ENCODE measurements at regions not wholly inside any gene's neighbourhood (a gene's known extent, or its start where the extent isn't known, plus 50 kb on each side); places are given as distances from the start of the nearest gene placed in this dataset.

DNA sequence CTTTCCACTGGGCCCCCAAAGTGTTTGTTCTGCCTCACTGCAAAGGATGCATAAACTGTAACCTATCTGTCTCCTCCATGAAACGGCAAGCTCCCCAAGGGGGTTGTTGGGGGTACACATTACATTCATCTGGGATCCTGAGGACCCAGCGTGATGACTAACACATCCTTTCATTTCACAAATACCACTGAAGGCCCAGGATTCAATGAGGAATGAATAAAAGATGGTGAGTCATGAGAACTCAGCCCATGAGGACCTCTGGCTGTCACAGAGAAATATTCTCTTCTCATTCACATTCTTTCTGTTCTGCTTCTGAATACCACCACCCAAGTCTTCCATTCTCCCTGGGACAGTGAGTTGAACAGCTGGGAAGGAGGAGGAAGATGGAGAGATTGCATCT, 149.8 kb downstream of the RBFOX3 start:
- no peak for DNase-seq (ENCODE audit: low read depth)
- TF ChIP-seq, protein P1, sequence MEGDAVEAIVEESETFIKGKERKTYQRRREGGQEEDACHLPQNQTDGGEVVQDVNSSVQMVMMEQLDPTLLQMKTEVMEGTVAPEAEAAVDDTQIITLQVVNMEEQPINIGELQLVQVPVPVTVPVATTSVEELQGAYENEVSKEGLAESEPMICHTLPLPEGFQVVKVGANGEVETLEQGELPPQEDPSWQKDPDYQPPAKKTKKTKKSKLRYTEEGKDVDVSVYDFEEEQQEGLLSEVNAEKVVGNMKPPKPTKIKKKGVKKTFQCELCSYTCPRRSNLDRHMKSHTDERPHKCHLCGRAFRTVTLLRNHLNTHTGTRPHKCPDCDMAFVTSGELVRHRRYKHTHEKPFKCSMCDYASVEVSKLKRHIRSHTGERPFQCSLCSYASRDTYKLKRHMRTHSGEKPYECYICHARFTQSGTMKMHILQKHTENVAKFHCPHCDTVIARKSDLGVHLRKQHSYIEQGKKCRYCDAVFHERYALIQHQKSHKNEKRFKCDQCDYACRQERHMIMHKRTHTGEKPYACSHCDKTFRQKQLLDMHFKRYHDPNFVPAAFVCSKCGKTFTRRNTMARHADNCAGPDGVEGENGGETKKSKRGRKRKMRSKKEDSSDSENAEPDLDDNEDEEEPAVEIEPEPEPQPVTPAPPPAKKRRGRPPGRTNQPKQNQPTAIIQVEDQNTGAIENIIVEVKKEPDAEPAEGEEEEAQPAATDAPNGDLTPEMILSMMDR (conservative IDR thresholded peaks at IDR 0.05; ENCODE audit: low read depth, low read length) = no peak
- no peak overlapping the region for H3K4me3 ChIP-seq (ENCODE audit: low read length)

DNA sequence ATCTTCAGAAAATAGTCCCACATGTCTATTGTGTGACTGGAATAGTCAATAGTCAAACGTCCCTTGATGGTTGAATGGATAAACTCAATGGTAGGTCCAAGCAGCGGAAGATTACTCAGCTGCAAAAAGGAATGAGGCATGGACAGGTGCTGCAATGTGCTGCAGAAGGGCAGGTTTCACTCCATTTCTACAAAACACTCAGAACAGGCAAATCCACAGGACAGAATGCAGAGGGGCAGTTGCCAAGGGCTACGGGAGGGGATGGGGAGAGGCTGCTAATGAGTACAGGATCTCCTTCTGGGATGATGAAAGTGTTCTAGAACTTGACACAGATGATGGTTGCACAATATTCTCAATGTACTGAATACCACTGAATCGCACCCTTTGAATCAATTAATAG, 151.0 kb downstream of the RBFOX3 start:
- TF ChIP-seq, protein P1 (conservative IDR thresholded peaks at IDR 0.05; ENCODE audit: low read depth, low read length) = no peak
- no peak overlapping the region for H3K4me3 ChIP-seq (ENCODE audit: low read length)
- DNase-seq (ENCODE audit: low read depth) = no peak

GRCh38 chr17:79459003-79459655, 151.7 kb downstream of the RBFOX3 start:
- no peak overlapping the region for H3K4me3 ChIP-seq (ENCODE audit: low read length)
- DNase-seq (ENCODE audit: low read depth) = no peak
- TF ChIP-seq, protein P1 (conservative IDR thresholded peaks at IDR 0.05; ENCODE audit: low read depth, low read length) = no peak

GRCh38 chr17:79458356-79458755, 152.5 kb downstream of the RBFOX3 start:
- TF ChIP-seq, protein P1 (conservative IDR thresholded peaks at IDR 0.05; ENCODE audit: low read depth, low read length) = no peak
- DNase-seq (ENCODE audit: low read depth) = no peak
- H3K4me3 ChIP-seq (ENCODE audit: low read length) = no peak overlapping the region

- no peak overlapping the region for H3K4me3 ChIP-seq (ENCODE audit: low read length)
- no peak for DNase-seq (ENCODE audit: low read depth)
- TF ChIP-seq, protein P1 (conservative IDR thresholded peaks at IDR 0.05; ENCODE audit: low read depth, low read length) = no peak
Observed at GRCh38 chr17:79457889-79458288, 153.0 kb downstream of the RBFOX3 start.

GRCh38 chr17:79457376-79457775, 153.5 kb downstream of the RBFOX3 start:
- TF ChIP-seq, protein P1 (conservative IDR thresholded peaks at IDR 0.05; ENCODE audit: low read depth, low read length) = no peak

GRCh38 chr17:79455636-79456035, 155.2 kb downstream of the RBFOX3 start:
- TF ChIP-seq, protein P1 (conservative IDR thresholded peaks at IDR 0.05; ENCODE audit: low read depth, low read length) = no peak
- H3K4me3 ChIP-seq (ENCODE audit: low read length) = no peak overlapping the region

More at GRCh38 chr17:79457376-79457775, 153.5 kb downstream of the RBFOX3 start:
- no peak for DNase-seq (ENCODE audit: low read depth)
- no peak overlapping the region for H3K4me3 ChIP-seq (ENCODE audit: low read length)

More at GRCh38 chr17:79455636-79456035, 155.2 kb downstream of the RBFOX3 start:
- DNase-seq (ENCODE audit: low read depth) = no peak

Measured in retinal pigment epithelial cell (primary cell).